ENCODE measurements at regions not wholly inside any gene's neighbourhood (a gene's known extent, or its start where the extent isn't known, plus 50 kb on each side); places are given as distances from the start of the nearest gene placed in this dataset.

DNA sequence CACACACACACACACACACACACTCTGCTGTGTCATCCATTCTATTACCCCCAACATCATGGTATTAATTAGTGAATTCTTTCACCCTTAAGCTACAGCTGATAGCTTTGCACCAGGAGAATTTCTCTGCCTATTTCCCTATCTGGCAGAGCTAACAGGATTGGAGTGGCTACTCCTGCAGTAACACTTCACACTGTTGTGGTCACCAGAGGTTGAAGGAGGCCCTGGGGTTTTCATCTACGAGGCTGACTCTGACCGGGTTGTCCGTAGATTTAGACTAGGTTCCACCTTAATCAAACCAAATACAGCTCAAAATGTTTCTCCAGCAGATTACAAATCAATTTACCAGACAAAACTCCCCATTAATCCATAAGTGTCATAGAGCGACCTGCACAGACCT lies 69.2 kb upstream of the RIPOR2 start:
- TF ChIP-seq ZNF565 (CRISPR knock-in tag; conservative IDR thresholded peaks at IDR 0.05; ENCODE audit: low read depth) (no peak), ISL1 (CRISPR knock-in tag; IDR thresholded peaks at IDR 0.05) (no peak), PPARA (CRISPR knock-in tag; IDR thresholded peaks at IDR 0.05; ENCODE audit: borderline replicate concordance) (no peak)
- TF ChIP-seq, protein P1, sequence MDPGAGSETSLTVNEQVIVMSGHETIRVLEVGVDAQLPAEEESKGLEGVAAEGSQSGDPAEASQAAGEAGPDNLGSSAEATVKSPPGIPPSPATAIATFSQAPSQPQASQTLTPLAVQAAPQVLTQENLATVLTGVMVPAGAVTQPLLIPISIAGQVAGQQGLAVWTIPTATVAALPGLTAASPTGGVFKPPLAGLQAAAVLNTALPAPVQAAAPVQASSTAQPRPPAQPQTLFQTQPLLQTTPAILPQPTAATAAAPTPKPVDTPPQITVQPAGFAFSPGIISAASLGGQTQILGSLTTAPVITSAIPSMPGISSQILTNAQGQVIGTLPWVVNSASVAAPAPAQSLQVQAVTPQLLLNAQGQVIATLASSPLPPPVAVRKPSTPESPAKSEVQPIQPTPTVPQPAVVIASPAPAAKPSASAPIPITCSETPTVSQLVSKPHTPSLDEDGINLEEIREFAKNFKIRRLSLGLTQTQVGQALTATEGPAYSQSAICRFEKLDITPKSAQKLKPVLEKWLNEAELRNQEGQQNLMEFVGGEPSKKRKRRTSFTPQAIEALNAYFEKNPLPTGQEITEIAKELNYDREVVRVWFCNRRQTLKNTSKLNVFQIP (CRISPR knock-in tag; IDR thresholded peaks at IDR 0.05; ENCODE audit: borderline replicate concordance, low read depth), result no peak

Measured in SK-N-SH treated with all-trans-retinoic acid at 6 μM for 48 hours (cell line).